Fibroblast of skin of left biceps (primary cell): ENCODE measurements at regions not wholly inside any gene's neighbourhood (a gene's known extent, or its start where the extent isn't known, plus 50 kb on each side); places are given as distances from the start of the nearest gene placed in this dataset.
"Not testable (repeated sequence)": the region's sequence is repeated elsewhere in the genome, so short reads cannot be mapped to it uniquely, and the experiment has no call there.

ENCODE experiments used
- DNase-seq, 2 experiments: peaks; one replicate each; pipeline ENCODE4 v3.0.0-alpha.2; 2013; ENCODE audit warnings: low read depth in 2 of 2

DNA sequence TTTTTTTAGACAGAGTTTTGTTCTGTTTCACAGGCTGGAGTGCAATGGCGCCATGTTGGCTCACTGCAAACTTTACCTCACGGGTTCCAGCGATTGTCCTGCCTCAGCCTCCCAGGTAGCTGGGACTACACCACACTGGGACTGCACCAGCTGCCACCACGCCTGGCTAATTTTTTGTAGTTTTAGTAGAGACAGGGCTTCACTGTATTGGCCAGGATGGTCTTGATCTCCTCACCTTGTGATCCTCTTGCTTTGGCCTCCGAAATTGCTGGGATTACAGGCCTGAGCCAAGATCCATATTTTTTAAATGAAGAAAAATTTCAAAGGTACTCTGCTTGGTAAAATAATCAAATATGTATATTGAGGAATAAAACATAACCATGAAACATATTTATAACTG, 195.8 kb upstream of the TPTE start:
- peak; percentile 65 to 83 for DNase-seq

DNA sequence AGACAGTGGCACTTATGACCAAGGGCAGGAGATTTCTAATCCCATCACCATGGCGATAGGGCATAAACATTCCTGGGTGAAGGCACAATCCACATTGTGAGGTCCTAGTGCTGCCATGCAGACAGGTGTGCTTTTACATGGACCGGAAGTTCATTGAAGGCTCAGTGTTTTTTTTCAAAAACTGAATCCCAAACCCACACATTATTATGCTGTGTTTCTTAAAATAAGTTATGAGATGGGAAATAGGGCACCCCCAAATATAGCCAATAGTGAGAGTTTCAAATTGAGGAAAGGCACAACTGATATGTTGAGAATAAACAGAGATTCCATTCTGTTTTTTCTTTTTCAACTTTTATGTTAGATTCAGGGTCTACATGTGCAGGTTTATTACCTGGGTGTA, 195.2 kb upstream of the TPTE start:
- not testable (repeated sequence) for DNase-seq

DNA sequence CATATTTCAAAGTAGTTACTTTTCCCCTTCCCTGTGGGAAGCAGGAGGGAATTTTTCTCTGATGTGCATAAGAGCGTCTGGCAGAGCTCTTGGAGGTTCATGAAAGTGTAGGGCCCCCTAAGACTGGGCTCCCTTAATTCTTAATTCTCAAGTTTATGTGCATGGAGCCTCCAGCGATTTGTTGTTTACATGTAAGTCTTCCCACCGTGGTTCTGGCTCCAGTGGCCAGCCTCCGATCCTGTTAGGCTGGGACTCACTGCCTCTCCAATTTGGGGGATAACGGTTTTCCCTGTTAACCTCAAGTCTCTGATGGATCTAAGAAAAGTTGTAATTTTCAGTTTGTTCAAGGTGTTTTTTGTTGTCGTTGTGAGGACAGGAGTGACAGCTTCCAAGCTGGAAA, 192.7 kb upstream of the TPTE start:
- not testable (repeated sequence) for DNase-seq

DNA sequence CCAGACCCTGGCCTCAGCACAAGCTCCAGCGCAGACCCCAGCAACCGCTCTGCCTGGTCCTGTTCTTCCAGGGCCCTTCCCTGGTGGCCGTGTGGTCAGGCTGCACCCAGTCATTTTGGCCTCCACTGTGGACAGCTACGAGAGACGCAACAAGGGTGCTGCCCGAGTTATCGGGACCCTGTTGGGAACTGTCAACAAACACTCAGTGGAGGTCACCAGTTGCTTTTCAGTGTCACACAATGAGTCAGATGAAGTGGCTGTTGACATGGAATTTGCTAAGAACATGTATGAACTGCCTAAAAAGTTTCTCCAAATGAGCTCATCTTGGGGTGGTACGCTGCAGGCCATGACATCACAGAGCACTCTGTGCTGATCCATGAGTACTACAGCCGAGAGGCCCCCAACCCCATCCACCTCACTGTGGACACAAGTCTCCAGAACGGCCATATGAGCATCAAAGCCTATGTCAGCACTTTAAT, 190.7 kb upstream of the TPTE start:
- DNase-seq = not testable (repeated sequence)

DNA sequence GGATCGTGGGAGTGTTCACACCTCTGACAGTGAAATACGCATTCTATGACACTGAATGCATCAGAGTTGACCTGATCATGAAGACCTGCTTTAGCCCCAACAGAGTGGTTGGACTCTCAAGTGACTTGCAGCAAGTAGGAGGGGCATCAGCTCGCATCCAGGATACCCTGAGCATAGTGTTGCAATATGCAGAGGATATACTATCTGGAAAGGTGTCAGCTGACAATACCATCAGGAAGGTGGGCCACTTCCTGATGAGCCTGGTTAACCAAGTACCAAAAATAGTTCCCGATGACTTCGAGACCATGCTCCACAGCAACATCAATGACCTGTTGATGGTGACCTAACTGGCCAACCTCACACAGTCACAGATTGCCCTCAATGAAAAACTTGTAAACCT, 190.2 kb upstream of the TPTE start:
- not testable (repeated sequence) for DNase-seq

DNA sequence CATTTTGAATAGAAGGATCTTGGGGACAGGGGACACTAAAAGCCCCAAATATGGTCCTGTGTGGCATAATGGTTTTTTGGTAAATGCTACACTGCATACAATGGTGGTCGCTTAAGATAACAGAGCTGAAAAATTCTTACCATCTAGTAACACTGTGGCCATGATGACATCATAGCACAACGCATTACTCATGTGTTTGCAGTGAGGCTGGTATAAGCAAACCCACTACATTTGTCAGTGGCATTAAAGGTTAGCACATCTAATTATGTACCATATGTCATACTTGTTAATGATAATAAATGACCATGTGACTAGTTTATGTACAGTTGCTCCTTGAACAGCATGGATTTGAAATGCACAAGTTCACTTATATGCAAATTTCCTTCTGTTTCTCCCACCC, 188.4 kb upstream of the TPTE start:
- not testable (repeated sequence) for DNase-seq

DNA sequence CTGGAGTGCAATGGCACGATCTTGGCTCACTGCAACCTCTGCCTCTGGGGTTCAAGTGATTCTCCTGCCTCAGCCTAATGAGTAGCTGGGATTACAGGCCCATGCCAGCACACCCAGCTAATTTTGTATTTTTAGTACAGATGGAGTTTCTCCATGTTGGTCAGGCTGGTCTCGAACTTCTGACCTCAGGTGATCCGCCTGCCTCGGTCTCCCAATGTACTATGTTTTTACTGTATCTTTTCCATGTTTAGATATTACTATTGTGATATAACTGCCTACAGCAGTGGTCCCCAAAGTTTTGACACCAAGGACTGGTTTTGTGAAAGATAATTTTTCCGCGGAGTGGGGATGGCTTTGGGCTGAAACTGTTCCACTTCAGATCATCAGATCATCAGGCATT, 187.0 kb upstream of the TPTE start:
- not testable (repeated sequence) for DNase-seq

DNA sequence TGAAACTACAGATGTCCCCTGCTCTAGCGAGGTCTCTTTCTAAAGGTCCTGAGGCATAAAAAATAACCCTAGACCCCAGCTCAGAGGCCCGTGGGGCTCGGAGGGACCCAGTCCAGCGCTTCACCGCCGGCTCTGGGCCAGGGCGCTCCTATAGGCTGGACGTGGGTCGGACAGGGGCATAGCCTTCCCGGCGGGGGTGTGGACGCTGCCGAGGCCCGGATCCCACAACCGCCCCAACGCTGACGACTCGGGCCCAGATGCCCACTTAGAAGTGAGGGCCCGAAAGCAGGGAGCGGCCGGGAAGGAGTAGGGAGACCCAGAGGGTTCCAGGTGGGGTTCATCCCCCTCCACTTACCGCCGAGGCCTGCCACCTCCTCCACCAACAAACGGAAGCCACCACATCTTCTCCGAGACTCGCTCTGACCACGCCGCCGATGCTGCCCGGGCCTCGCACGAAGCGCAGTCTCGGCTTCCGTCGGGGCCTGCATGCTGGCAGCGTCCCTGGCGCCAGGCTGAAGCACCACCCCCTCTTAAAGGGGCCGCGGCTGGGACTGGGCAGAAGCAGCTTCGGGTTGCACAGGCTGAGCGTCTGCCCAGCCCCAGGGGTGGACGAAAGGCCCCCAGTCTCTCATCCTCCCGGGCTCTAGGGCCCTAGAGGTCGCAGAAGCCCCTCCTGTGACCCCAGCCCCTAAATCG, 179.0 kb upstream of the TPTE start:
- not testable (repeated sequence) for DNase-seq

DNA sequence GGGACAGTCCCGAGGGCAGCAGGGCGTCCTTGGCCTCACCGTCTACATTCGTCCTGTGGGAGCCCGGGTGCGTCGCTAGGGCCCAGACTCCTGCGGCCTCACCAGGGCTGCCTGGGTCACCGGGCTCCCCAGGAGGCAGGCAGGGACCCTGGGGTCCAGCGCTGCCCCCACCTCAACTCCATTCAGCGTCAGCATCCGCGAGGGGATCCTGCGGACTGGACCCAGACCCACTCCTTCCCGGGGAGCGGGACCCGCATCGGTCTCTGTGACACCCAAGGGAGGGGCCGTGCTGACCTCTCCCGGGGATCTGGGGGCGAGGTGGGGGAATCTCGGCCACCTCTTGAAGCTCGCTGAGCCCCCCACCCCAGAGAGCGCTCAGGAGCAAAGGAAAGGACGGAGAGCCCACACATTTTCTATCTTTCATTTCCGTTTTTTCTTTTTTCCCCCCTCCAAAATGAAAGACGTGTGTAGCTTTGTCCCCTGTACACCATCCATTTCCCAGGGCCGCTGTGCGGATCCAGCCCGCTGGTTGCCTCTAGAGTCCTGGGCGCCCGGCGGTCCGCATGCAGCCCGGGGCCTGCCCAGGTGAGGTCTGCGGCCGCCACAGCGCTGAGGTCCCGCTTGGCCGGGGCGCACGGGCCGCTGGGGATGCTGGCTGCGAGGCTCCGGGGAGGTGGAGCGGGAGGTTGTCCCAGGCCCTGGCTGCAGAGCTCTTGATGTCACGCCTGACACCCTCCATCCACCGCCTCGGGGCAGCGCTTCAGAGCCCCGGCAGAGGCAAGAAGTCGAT, 178.0 kb upstream of the TPTE start:
- not testable (repeated sequence) for DNase-seq

DNA sequence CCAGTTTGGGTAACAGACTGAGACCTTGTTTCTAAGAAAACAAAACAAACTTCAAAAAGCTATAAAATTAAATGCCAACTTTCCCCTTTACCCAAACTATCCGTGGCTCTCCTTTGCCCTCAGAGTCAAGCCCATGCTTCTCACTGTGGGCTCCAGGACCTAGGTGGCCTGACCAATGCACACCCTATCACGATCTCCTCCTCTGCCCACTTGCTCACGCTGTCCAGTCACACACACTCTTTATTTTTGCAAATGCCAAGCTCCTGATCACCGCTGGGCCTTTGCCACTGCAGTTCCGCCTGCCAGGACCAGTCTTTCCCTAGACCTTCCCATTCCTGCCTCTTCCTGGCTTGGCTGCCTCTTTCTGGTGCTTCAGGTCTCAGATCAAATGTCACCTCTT, 177.1 kb upstream of the TPTE start:
- not testable (repeated sequence) for DNase-seq

DNA sequence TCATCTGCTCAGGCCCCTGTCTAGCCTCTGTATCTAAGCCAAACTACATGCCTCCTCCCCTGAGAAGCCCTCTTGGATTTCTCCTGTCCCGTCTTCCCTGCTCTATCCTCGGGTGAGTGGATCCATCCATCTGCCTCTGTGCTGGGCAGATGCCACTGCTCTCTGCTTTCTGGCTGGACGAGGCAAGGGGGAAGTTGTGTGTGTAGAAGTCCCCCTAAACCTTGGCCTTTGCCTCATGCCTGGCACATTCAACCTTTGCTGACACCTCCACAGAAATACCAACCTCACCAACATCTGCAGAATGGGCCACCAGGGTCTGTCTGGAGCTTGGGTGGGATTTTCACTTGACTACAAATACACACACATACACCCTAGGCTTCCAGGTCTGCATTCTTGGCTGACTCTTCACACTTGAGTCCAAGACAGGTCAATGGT, 176.2 kb upstream of the TPTE start:
- not testable (repeated sequence) for DNase-seq

DNA sequence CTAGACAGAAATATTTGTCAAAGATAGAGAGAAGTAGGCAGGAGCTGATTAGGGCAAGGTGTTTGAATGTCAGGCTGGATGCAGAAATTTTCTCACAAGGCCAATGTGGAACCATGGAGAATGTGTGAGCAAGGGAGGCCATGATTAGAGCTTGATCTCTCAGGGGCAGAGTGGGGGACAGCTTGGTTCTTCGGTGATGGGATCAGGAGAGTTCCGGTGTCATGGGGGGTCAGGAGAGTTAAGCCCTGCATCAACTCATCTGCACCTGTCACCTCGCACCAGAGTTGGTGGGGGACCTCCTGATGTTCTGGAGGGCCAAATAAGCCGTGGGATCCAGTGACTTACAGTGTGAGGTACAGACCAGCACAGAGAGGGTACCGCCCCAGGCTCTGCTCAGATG, 175.1 kb upstream of the TPTE start:
- not testable (repeated sequence) for DNase-seq

DNA sequence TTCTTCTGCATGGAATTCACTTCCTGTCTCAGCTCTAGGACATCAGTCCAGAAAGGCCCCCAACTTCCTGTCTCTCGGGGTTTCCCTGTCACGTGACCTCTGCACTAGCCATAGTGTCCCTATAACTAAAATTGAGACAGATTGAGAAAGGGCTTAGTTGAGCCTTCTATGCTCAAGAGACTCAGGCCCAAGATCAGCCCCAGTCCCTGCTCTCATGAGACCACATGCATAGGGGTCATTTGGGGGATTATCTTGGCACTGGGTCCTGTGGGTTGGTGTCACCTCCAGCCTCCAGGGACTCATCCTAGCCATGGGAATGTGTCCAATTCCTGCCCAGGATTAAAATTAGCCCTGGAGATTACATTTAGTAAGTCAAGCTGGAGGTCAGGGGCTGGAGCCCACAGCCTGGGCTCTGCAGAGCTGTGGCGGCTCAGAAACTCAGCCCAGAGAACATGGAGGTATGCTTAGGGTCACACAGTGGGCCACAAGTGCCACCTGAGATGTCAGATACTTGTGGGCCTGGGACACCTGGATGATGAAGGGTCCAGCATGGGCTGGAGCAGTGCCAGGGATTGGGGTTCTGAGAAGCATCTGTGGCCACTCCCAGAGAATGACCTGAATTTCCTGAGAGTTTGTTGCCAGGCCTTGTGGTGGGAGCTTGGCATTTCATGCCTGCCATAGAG, 174.3 kb upstream of the TPTE start:
- DNase-seq = not testable (repeated sequence)

DNA sequence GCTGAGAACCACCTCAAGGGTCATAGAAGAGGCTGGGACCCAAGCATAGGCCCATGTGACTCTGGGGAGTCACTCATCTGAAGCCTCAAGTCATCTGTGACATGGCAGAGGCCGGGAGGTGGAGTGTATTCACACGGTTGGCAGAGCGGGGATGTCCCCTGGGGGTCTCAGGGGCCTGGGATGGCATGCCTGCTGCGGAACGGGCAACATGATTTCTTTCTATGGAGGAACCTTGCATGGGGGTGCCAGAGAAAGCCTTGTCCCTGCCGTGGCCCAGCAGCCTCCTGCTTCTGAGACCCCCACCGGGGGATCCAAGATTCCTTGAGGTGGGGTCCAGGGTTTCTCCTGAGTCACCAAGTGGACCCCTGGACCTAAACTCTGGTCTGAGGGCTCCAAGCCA, 173.7 kb upstream of the TPTE start:
- DNase-seq = not testable (repeated sequence)

DNA sequence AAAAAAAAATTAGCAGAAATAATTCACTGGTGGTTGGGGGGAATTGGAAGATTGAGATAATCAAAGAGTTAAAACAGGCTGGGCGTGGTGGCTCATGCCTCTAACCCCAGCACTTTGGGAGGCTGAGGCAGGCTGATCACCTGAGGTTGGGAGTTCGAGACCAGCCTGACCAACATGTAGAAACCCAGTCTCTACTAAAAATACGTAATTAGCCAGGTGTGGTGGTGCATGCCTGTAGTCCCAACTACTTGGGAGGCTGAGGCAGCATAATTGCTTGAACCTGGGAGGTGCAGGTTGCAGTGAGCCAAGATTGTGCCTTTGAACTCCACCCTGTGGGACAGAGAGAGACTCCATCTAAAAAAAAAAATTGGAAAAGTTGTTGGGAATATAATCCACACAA, 173.2 kb upstream of the TPTE start:
- DNase-seq = not testable (repeated sequence)

DNA sequence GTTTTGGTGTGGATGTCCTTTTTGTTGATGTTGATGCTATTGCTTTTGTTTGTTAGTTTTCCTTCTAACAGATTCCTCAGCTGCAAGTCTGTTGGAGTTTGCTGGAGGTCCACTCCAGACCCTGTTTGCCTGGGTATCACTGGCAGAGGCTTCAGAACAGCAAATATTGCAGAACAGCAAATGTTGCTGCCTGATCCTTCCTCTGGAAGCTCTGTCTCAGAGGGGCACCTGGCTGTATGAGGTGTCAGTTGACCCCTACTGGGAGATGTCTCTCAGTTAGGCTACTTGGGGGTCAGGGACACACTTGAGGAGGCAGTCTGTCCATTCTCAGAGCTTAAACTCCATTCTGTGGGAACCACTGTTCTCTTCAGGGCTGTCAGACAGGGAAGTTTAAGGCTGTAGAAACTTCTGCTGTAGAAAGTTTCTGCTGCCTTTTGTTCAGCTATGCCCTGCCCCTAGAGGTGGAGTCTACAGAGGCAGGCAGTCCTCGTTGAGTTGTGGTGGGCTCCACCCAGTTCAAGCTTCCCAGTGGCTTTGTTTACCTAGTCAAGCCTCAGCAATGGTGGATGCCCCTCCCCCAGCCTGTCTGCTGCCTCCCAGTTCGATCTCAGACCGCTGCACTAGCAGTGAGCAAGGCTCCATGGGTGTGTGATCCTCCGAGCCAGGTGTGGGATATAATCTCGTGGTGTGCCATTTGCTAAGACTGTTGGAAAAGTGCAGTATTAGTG, 166.4 kb upstream of the TPTE start:
- not testable (repeated sequence) for DNase-seq

DNA sequence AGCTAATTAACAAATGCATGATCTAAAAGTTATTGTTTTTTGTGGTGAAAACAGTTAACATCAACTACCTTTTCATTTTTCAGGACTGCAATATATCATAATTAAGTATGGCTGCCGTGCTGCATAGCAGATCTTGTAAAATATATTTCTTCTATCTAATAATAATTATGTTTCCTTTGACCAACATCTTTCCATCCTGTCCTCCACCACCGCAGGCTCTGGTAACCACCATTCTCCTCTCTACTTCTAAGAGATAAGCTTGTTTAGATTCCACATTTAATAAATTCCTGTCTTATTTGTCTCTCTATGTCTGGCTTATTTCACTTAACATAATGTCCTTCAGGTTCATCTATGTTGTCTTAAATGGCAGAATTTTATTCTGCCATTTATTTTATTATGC, 162.3 kb upstream of the TPTE start:
- DNase-seq = not testable (repeated sequence)

DNA sequence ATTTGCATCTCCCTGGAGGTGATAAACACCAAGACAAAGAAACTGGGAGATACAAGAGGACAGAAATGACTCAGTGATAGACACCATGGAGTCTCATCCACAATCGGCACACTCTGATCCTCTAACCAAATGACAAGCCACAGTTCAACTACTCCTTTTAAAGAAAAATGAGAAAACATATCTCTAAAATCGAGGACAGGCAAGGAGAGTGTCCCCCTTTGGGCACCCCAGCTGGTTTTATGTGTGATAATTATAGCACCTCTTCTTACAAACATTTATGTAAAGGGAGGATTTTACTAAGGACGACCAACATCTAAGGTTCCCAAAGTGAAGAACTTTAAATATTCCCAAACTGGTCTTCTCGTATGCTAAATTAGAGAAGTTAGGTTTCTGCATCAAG, 161.5 kb upstream of the TPTE start:
- not testable (repeated sequence) for DNase-seq

DNA sequence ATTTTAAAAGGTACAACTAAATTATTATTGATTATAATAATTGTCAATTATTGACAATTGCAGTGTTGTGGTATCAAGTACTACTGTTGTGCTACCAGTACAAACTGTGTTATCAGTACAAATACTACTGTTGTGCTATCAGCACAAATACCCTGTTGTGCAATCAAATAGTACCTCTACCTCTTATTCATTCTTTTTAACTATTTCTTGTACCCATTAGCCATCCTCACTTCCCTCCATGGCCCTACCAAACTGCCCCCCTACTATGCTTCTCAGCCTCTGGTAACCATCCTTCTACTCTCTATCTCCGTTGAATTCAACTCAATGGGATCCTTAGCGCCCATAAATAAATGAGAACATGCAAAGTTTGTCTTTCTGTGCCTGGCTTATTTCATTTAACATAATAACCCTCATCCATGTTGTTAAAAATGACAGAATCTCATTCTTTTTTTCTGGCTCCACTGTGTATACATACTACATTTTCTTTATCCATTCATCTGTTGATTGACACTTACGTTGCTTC, 160.1 kb upstream of the TPTE start:
- DNase-seq = not testable (repeated sequence)

DNA sequence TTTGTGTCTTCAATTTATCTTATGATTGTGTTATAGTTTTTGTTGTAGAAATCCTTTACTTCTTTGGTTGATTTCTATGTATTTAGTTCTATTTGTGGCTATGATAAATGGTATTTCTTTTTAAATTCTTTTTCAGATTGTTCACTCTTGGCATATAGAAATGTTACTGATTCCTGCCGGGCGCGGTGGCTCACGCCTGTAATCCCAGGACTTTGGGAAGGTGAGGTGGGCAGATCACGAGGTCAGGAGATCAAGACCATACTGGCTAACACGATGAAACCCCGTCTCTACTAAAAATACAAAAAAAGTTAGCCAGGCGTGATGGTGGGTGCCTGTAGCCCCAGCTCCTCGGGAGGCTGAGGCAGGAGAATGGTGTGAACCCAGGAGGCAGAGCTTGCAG, 158.6 kb upstream of the TPTE start:
- DNase-seq = not testable (repeated sequence)

DNA sequence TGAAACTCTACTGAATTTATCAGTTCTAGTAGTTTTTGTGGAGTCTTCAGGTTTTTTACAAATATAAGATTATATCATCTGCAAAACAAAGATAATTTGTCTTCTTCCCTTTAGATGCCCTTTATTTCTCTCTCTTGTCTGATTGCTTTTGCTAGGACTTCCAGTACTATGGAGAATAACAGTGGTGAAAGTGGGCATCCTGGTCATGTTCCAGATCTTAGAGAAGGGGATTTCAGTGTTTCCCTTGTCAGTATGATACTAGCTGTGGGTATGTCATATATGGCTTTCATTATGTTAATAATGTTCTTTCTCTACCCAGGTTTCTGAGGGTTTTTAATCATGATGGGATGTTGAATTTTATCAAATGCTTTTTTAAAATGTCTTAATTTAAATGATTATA, 158.1 kb upstream of the TPTE start:
- not testable (repeated sequence) for DNase-seq
